ENCODE measurements at regions not wholly inside any gene's neighbourhood (a gene's known extent, or its start where the extent isn't known, plus 50 kb on each side); places are given as distances from the start of the nearest gene placed in this dataset.
A peak's percentile ranks its signal among the peaks of the same experiment; 100 is the strongest.

DNA sequence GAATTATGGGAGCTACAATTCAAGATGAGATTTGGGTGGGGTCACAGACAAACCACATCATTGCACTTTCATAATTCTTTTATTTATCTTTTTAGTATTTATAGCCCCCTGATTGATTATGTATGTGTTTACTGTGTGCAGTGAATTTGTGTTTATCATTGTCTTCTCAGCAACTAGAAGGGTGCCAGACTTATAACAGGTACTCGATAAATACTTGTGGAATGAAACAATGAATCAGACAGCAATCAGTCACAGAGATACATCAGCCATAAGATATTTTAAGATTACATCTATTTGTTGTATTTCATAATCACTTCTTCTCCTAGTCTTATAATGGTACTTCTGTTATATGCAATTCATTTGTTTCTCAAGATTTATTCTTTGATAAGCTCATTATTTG lies 273.2 kb downstream of the PTPRC start:
- peaks cover 0 to 2% of the 10 kb centered on the region in 2 experiments for H3K4me1 ChIP-seq (ENCODE audit: control insufficient read depth in 1 of 2, insufficient read depth in 2 of 2, low read length in 2 of 2)
- no peak overlapping the region for H3K23ac ChIP-seq (ENCODE audit: low read length)
- no peak overlapping the region for H2BK12ac ChIP-seq (ENCODE audit: low read length)

DNA sequence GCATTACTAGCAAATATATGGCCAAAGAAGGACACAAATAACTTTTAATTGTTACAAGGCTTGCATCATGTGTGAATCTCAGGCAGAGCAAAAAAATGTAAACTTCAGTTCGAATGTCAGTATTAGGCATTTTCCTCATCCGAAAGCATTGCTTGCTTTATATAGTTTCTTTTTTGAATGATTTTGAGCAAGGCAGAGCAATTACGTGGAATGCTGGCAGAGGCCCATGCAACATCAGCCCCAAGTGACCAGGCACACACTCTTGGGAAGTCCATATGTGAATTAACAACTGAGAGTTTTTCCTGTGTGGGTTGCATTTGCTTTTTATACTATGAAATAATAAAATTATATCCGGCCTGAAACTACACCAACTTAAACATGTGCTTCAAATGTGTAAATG lies 274.8 kb downstream of the PTPRC start:
- no peak overlapping the region for H3K4ac ChIP-seq (ENCODE audit: low read depth, low read length)
- H3K9ac ChIP-seq (ENCODE audit: low read length) = no peak overlapping the region
- no peak overlapping the region for H3K4me3 ChIP-seq (ENCODE audit: low read depth, low read length)
- no peaks in the 10 kb centered on the region for H3K27me3 ChIP-seq (ENCODE audit: insufficient read depth, low read length)
- H3K36me3 ChIP-seq (ENCODE audit: control insufficient read depth in 1 of 2, insufficient read depth in 2 of 2, low read length in 2 of 2) = no peaks in the 10 kb centered on the region
- no peak overlapping the region for H2BK120ac ChIP-seq (ENCODE audit: insufficient read depth, low read length, poor library complexity)
- H2AK5ac ChIP-seq (ENCODE audit: low read length) = no peak overlapping the region
- no peak overlapping the region for H2BK12ac ChIP-seq (ENCODE audit: low read length)
- H3K4me2 ChIP-seq (ENCODE audit: low read length) = no peak overlapping the region
- no peak for DNase-seq
- H3K4me1 ChIP-seq (ENCODE audit: control insufficient read depth in 1 of 2, insufficient read depth in 2 of 2, low read length in 2 of 2) = peaks cover 0 to 2% of the 10 kb centered on the region in 2 experiments
- H3K79me1 ChIP-seq (ENCODE audit: low read length) = no peaks in the 10 kb centered on the region
- H4K8ac ChIP-seq (ENCODE audit: low read depth, low read length) = no peak overlapping the region
- H2BK5ac ChIP-seq (ENCODE audit: low read depth, low read length, poor library complexity) = no peak overlapping the region
- no peaks in the 10 kb centered on the region for H3K79me2 ChIP-seq (ENCODE audit: control insufficient read depth, insufficient read depth, low read length, poor library complexity)
- no CpG with 5 or more reads among the region's 4 CpGs for WGBS (ENCODE audit: extremely low coverage, insufficient coverage, insufficient read length)
- no peaks in the 10 kb centered on the region for H3K9me3 ChIP-seq (ENCODE audit: insufficient read depth, low read depth, low read length)
- H2AFZ ChIP-seq (ENCODE audit: insufficient read depth, low read length, poor library complexity) = no peak overlapping the region
- no peak overlapping the region for H3K23ac ChIP-seq (ENCODE audit: low read length)
- H3K27ac ChIP-seq (ENCODE audit: low read depth, low read length) = no peak overlapping the region
- H3K14ac ChIP-seq (ENCODE audit: low read length) = no peak overlapping the region
- H3K18ac ChIP-seq (ENCODE audit: low read length) = no peak overlapping the region
- no peak overlapping the region for H4K12ac ChIP-seq (ENCODE audit: low read depth, low read length)
- H4K91ac ChIP-seq (ENCODE audit: low read depth, low read length) = no peak overlapping the region

More for the DNA sequence above, 273.2 kb downstream of the PTPRC start:
- Histone ChIP-seq H2AK5ac (ENCODE audit: low read length) (no peak overlapping the region), H3K27me3 (ENCODE audit: insufficient read depth, low read length) (no peaks in the 10 kb centered on the region), H3K4me3 (ENCODE audit: low read depth, low read length) (no peak overlapping the region), H3K4ac (ENCODE audit: low read depth, low read length) (no peak overlapping the region), H3K79me2 (ENCODE audit: control insufficient read depth, insufficient read depth, low read length, poor library complexity) (no peaks in the 10 kb centered on the region), H3K4me2 (ENCODE audit: low read length) (no peak overlapping the region), H3K9ac (ENCODE audit: low read length) (no peak overlapping the region), H3K27ac (ENCODE audit: low read depth, low read length) (no peak overlapping the region), H2AFZ (ENCODE audit: insufficient read depth, low read length, poor library complexity) (no peak overlapping the region), H2BK5ac (ENCODE audit: low read depth, low read length, poor library complexity) (no peak overlapping the region), H3K18ac (ENCODE audit: low read length) (no peak overlapping the region), H3K36me3 (ENCODE audit: control insufficient read depth in 1 of 2, insufficient read depth in 2 of 2, low read length in 2 of 2) (no peaks in the 10 kb centered on the region), H3K14ac (ENCODE audit: low read length) (no peak overlapping the region), H2BK120ac (ENCODE audit: insufficient read depth, low read length, poor library complexity) (no peak overlapping the region), H3K79me1 (ENCODE audit: low read length) (no peaks in the 10 kb centered on the region), H3K9me3 (ENCODE audit: insufficient read depth, low read depth, low read length) (no peaks in the 10 kb centered on the region), H4K12ac (ENCODE audit: low read depth, low read length) (no peak overlapping the region), H4K91ac (ENCODE audit: low read depth, low read length) (no peak overlapping the region), H4K8ac (ENCODE audit: low read depth, low read length) (no peak overlapping the region)
- WGBS (ENCODE audit: extremely low coverage, insufficient coverage, insufficient read length) = no CpG with 5 or more reads among the region's 1 CpG
- peak in 1 of 2 donors; percentile 28 for DNase-seq

DNA sequence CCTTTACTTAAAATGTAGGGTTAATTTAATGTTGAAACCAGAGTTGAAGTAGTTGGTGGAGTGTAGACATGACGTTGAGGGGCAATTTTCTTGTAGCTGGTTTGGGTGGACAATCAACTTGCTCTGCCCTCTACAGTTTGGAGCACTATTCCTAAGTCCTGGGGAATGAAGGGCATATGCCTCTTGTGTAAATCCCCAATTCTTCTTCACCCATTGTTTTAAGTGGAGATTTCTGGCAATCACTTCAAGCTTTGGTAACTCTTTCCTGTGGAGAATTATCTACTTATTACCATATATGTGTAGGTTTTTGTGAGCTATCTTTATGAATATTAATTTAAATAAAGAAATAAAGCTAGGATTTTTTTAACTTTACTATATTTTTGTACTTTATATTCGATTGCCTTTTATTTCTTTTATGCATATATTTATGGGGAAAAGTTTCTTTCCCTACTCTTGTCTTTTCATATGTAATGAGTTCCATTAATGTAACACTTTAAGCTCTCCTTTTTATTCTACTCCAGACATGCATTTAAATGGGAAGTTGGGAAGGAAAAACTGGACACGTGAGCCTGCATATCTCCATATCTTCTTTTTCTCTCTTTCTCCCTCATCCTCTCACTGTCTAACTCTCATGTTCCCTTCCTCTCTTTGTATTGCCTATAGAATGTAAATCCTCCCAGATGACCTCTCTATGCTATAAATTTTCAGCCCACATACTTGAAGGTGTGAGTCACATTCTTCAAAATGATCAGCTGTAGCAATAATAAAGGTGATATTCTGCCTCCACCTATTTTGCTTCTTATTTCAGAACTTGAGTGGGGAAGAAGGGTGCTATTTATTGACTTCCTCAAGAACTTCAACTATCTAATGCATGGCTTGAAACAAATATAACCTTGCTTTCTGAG lies 276.7 kb downstream of the PTPRC start:
- Histone ChIP-seq H4K91ac (ENCODE audit: low read depth, low read length) (no peak overlapping the region), H3K4me2 (ENCODE audit: low read length) (no peak overlapping the region), H4K12ac (ENCODE audit: low read depth, low read length) (no peak overlapping the region), H4K8ac (ENCODE audit: low read depth, low read length) (no peak overlapping the region), H3K4me3 (ENCODE audit: low read depth, low read length) (no peak overlapping the region), H3K27ac (ENCODE audit: low read depth, low read length) (no peak overlapping the region), H3K36me3 (ENCODE audit: control insufficient read depth in 1 of 2, insufficient read depth in 2 of 2, low read length in 2 of 2) (no peaks in the 10 kb centered on the region), H2BK120ac (ENCODE audit: insufficient read depth, low read length, poor library complexity) (no peak overlapping the region), H3K79me2 (ENCODE audit: control insufficient read depth, insufficient read depth, low read length, poor library complexity) (no peaks in the 10 kb centered on the region), H2BK5ac (ENCODE audit: low read depth, low read length, poor library complexity) (no peak overlapping the region), H2AK5ac (ENCODE audit: low read length) (no peak overlapping the region), H3K4ac (ENCODE audit: low read depth, low read length) (no peak overlapping the region), H3K4me1 (ENCODE audit: control insufficient read depth in 1 of 2, insufficient read depth in 2 of 2, low read length in 2 of 2) (peaks cover 0 to 2% of the 10 kb centered on the region in 2 experiments), H2BK12ac (ENCODE audit: low read length) (no peak overlapping the region), H3K18ac (ENCODE audit: low read length) (no peak overlapping the region), H3K14ac (ENCODE audit: low read length) (no peak overlapping the region), H3K27me3 (ENCODE audit: insufficient read depth, low read length) (no peaks in the 10 kb centered on the region), H2AFZ (ENCODE audit: insufficient read depth, low read length, poor library complexity) (no peak overlapping the region), H3K9ac (ENCODE audit: low read length) (no peak overlapping the region), H3K9me3 (ENCODE audit: insufficient read depth, low read depth, low read length) (no peaks in the 10 kb centered on the region), H3K79me1 (ENCODE audit: low read length) (no peaks in the 10 kb centered on the region), H3K23ac (ENCODE audit: low read length) (no peak overlapping the region)
- WGBS (ENCODE audit: extremely low coverage, insufficient coverage, insufficient read length) = no CpG with 5 or more reads among the region's 3 CpGs
- DNase-seq = no peak

DNA sequence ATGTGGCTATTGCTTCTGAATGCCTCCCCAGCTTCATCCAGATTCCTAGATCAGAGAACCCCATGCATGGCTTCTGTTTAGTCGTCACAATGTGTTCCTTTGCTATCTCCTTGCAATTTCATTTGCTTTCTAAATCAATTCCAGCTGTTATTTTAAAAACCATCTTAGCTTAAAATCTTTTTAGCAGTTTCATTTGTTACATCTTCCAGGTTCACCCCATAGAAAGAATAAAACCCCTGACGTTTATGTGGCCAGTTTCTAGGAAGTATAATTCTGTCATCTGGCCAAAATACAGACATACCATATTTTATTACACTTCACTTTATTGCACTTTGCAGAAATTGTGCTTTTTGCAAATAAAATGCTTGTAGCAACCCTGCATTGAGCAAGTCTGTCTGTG lies 278.4 kb downstream of the PTPRC start:
- no peak overlapping the region for H3K4me2 ChIP-seq (ENCODE audit: low read length)
- no peak overlapping the region for H2AFZ ChIP-seq (ENCODE audit: insufficient read depth, low read length, poor library complexity)
- no peak overlapping the region for H3K27ac ChIP-seq (ENCODE audit: low read depth, low read length)
- no peak overlapping the region for H3K14ac ChIP-seq (ENCODE audit: low read length)
- no peak overlapping the region for H2AK5ac ChIP-seq (ENCODE audit: low read length)
- H3K4ac ChIP-seq (ENCODE audit: low read depth, low read length) = no peak overlapping the region
- H3K23ac ChIP-seq (ENCODE audit: low read length) = no peak overlapping the region
- H3K4me1 ChIP-seq (ENCODE audit: control insufficient read depth in 1 of 2, insufficient read depth in 2 of 2, low read length in 2 of 2) = no peaks in the 10 kb centered on the region
- no peak for DNase-seq
- WGBS (ENCODE audit: extremely low coverage, insufficient coverage, insufficient read length) = no CpG with 5 or more reads among the region's 2 CpGs
- H3K18ac ChIP-seq (ENCODE audit: low read length) = no peak overlapping the region
- H4K12ac ChIP-seq (ENCODE audit: low read depth, low read length) = no peak overlapping the region
- no peak overlapping the region for H3K4me3 ChIP-seq (ENCODE audit: low read depth, low read length)
- H3K36me3 ChIP-seq (ENCODE audit: control insufficient read depth in 1 of 2, insufficient read depth in 2 of 2, low read length in 2 of 2) = no peaks in the 10 kb centered on the region
- no peaks in the 10 kb centered on the region for H3K79me2 ChIP-seq (ENCODE audit: control insufficient read depth, insufficient read depth, low read length, poor library complexity)
- no peaks in the 10 kb centered on the region for H3K9me3 ChIP-seq (ENCODE audit: insufficient read depth, low read depth, low read length)
- no peak overlapping the region for H2BK120ac ChIP-seq (ENCODE audit: insufficient read depth, low read length, poor library complexity)
- no peak overlapping the region for H2BK5ac ChIP-seq (ENCODE audit: low read depth, low read length, poor library complexity)
- no peak overlapping the region for H3K9ac ChIP-seq (ENCODE audit: low read length)
- no peaks in the 10 kb centered on the region for H3K79me1 ChIP-seq (ENCODE audit: low read length)
- H4K91ac ChIP-seq (ENCODE audit: low read depth, low read length) = no peak overlapping the region
- H4K8ac ChIP-seq (ENCODE audit: low read depth, low read length) = no peak overlapping the region
- no peaks in the 10 kb centered on the region for H3K27me3 ChIP-seq (ENCODE audit: insufficient read depth, low read length)
- H2BK12ac ChIP-seq (ENCODE audit: low read length) = no peak overlapping the region

Measured in trophoblast cell (in vitro differentiated cells and primary cell).